NCI-H1436 treated with DMSO at 0.1 percent for 48 hours (cell line): ENCODE measurements at regions not wholly inside any gene's neighbourhood (a gene's known extent, or its start where the extent isn't known, plus 50 kb on each side); places are given as distances from the start of the nearest gene placed in this dataset.
"Not testable (repeated sequence)": the region's sequence is repeated elsewhere in the genome, so short reads cannot be mapped to it uniquely, and the experiment has no call there.

ENCODE experiments used
- DNase-seq: peaks from one replicate; lab custom pipeline; 2025; lab: John Stamatoyannopoulos, UW

- no peak for DNase-seq
These were observed 59.4 kb upstream of the ZFHX3 start for GRCh38 chr16:73107371-73107770.

- no peak for DNase-seq
These were observed 58.6 kb upstream of the ZFHX3 start for GRCh38 chr16:73106329-73107034.

GRCh38 chr16:73101568-73101967 is 53.6 kb upstream of the ZFHX3 start:
- DNase-seq = no peak

GRCh38 chr16:73099601-73100000 is 51.7 kb upstream of the ZFHX3 start:
- not testable (repeated sequence) for DNase-seq
